AG09319 (cell line): ENCODE measurements at regions not wholly inside any gene's neighbourhood (a gene's known extent, or its start where the extent isn't known, plus 50 kb on each side); places are given as distances from the start of the nearest gene placed in this dataset.

Experiments used
- DNase-seq: peaks from one replicate; pipeline ENCODE4 v3.0.0-alpha.2; 2010; ENCODE audit warnings: low read depth; ENCODE audit errors: extremely low read depth
- TF ChIP-seq, protein P1 (sequence below): IDR thresholded peaks from 2 replicates; pipeline ENCODE4 v1.5.1; 2011; ENCODE audit warnings: low read depth, mild to moderate bottlenecking, inconsistent platforms, low read length, moderate library complexity

DNA sequence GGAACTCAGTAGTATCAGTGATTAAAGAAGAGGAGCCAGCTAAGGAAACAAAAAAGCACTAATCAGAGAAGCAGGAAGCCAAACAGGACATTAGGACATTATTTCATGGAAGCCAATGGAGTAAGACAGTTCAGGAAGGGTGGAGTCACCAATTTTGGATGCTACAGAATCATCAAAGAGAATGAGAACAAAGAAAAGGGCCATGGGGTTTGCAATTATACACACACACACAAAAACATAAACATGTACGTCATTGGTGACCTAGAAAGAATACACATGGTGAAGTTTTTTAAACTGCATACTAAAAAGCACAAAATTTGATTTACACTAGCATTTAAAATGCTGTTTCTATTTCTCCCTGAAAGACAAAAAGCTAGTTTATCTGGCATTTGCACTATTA, 96.8 kb upstream of the MRPS30 start:
- no peak for DNase-seq
- TF ChIP-seq, protein P1, sequence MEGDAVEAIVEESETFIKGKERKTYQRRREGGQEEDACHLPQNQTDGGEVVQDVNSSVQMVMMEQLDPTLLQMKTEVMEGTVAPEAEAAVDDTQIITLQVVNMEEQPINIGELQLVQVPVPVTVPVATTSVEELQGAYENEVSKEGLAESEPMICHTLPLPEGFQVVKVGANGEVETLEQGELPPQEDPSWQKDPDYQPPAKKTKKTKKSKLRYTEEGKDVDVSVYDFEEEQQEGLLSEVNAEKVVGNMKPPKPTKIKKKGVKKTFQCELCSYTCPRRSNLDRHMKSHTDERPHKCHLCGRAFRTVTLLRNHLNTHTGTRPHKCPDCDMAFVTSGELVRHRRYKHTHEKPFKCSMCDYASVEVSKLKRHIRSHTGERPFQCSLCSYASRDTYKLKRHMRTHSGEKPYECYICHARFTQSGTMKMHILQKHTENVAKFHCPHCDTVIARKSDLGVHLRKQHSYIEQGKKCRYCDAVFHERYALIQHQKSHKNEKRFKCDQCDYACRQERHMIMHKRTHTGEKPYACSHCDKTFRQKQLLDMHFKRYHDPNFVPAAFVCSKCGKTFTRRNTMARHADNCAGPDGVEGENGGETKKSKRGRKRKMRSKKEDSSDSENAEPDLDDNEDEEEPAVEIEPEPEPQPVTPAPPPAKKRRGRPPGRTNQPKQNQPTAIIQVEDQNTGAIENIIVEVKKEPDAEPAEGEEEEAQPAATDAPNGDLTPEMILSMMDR: no peak

DNA sequence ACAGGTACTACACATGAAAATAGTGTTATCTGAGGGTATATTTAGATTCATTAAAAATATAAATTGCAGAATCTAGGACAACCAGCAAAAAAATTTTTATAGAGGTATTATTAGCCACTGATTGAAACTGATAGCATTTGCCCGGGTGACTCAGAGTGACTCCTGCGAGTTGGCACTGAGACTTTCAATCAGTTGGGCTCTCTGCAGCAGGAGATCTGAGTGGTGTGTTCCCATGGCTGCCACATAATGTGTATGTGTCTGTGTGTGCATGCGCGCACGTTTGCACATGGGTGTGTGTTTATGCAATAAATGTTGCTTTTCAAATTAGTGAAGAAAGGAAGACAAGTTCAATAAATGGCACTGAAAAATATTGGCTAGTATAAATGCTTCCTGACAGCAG, 100.1 kb upstream of the MRPS30 start:
- DNase-seq: no peak
- TF ChIP-seq, protein P1: no peak

DNA sequence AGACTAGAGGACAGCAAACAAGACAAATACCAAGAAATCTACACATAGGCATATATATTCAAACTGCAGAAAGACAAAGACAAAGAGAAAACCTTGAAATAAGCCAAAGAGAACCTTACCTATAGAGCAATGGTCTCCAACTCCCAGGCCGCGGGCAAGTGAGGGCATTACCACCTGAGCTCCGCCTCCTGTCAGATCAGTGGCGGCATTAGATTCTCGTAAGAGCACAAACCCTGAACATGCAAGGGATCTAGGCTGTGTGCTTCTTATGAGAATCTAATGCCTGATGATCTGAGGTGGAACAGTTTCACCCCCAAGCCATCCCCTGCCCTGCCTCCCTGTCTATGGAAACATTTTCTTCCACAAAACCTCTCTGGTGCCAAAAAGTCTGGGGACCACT, 101.0 kb upstream of the MRPS30 start:
- TF ChIP-seq, protein P1: no peak

DNA sequence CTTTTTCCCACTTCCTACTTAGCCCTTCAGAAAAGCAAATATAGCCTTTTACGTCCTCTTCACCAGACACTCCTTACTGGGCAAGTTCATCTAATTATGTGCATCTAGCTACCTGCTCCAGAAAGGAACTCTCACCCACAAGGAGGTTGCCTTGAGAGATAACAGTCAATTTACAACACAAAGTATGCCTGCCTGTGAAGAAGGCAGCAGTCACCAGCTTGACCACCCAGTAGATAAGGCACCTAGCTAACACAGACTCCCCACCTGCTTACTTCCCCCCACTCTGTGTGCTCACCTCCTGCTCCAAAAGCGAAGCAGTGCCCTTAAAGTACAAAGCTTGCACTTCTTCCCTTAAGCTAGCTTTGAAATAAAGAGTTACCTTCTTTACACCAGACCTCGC, 111.7 kb upstream of the MRPS30 start:
- TF ChIP-seq, protein P1: no peak
- DNase-seq: no peak

More for the DNA sequence above, 101.0 kb upstream of the MRPS30 start:
- no peak for DNase-seq

DNA sequence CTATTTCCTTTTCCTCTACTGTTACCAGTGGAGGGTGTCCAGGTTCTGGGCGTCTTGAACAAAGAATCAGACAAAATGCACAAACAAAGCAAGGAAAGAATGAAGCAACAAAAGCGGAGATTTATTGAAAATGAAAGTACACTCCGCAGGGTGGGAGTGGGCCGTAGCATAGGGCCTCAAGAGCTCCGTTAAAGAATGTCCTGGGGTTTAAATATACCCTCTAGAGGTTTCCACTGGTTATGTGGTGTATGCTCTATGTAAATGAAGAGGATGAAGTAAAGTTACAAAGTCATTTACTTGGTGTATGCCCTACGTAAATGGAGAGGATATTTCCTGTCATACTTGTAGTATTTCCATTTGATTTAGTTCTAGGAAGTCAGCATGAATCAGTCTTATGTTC, 113.5 kb upstream of the MRPS30 start:
- no peak for DNase-seq
- TF ChIP-seq, protein P1: no peak

DNA sequence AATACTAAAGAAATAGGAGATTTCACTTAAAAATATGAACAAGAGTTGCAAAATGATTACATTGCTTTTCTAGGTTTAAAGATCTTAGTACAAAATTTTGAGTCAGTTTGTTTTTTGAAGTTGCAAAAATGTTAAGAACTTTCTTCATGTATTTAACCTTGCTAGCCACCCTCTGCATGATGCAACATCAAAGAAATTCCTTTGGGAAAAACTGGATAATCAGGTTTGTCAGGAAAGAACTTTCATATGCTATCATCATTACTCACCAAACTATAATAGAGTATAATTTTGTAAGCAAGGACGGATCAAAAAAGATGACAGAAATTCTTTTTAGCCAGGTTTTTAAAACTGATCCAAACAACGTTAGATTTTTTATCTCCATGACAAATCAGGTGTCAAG, 116.9 kb upstream of the MRPS30 start:
- no peak for DNase-seq
- TF ChIP-seq, protein P1: no peak

DNA sequence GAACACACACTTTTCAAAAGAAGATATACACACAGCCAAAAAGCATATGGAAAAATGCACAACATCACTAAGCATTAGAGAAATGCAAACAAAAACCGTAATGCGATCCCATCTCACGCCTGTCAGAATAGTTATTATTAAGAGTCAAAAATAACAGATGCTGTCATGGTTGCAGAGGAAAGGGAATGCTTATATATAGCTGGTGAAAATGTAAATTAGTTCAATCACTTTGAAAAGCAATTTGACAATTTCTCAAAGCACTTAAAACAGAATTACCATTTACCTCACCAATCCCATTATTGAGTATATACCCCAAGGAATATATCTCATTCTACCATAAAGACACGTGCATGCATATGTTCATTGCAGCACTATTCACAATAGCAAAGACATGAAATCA, 126.8 kb upstream of the MRPS30 start:
- TF ChIP-seq, protein P1: no peak
- DNase-seq: no peak

DNA sequence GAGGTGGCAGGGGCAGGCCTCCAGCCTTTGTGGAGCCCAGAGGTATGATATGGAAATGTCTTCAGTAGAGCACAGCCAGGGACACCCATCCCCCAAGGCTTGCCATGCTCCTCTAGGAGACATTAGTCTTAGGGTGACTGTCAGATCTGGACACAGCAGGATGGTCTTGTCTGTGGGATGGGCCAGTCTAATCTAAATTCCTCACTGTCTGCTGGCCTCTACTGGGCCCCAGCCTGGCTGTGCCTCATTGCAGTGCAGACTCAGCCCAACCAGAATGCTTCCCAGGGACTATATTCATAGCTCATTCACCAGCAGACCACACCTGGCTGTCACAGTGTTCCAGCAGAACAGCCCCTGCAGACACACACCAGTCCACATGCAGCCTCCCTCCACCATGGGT, 129.5 kb upstream of the MRPS30 start:
- TF ChIP-seq, protein P1: no peak
- DNase-seq: no peak
